ENCODE measurements at regions not wholly inside any gene's neighbourhood (a gene's known extent, or its start where the extent isn't known, plus 50 kb on each side); places are given as distances from the start of the nearest gene placed in this dataset.
A peak's percentile ranks its signal among the peaks of the same experiment; 100 is the strongest.
"Not testable (repeated sequence)": the region's sequence is repeated elsewhere in the genome, so short reads cannot be mapped to it uniquely, and the experiment has no call there.

GRCh38 chr11:109677231-109677630, 255.2 kb downstream of the C11orf87 start:
- DNase-seq, result no peak

- no peak for DNase-seq
These were observed 255.9 kb downstream of the C11orf87 start for GRCh38 chr11:109677876-109678275.

GRCh38 chr11:109680127-109680526, 258.1 kb downstream of the C11orf87 start:
- no peak for DNase-seq

GRCh38 chr11:109682788-109683187, 260.8 kb downstream of the C11orf87 start:
- not testable (repeated sequence) for DNase-seq

- no peak for DNase-seq
These were observed 273.7 kb downstream of the C11orf87 start for GRCh38 chr11:109695696-109696095.

- DNase-seq, result no peak
These were observed 274.4 kb downstream of the C11orf87 start for GRCh38 chr11:109696191-109696897.

- no peak for DNase-seq
These were observed 275.3 kb downstream of the C11orf87 start for GRCh38 chr11:109697140-109697843.

- no peak for DNase-seq
These were observed 276.2 kb downstream of the C11orf87 start for GRCh38 chr11:109698237-109698636.

- DNase-seq, result no peak
These were observed 282.4 kb downstream of the C11orf87 start for GRCh38 chr11:109704432-109704831.

GRCh38 chr11:109706945-109707344, 285.0 kb downstream of the C11orf87 start:
- DNase-seq, result peak in 1 of 56 donors; percentile 1

- DNase-seq, result no peak
These were observed 285.4 kb downstream of the C11orf87 start for GRCh38 chr11:109707411-109707810.

- no peak for DNase-seq
These were observed 286.2 kb downstream of the C11orf87 start for GRCh38 chr11:109708184-109708583.

- DNase-seq, result not testable (repeated sequence)
These were observed 292.5 kb downstream of the C11orf87 start for GRCh38 chr11:109714444-109714843.

GRCh38 chr11:109715424-109715823, 293.4 kb downstream of the C11orf87 start:
- DNase-seq, result not testable (repeated sequence)

GRCh38 chr11:109726061-109726460, 304.1 kb downstream of the C11orf87 start:
- DNase-seq, result no peak

- DNase-seq, result no peak
These were observed 306.1 kb downstream of the C11orf87 start for GRCh38 chr11:109728056-109728455.

- no peak for DNase-seq
These were observed 307.8 kb downstream of the C11orf87 start for GRCh38 chr11:109729761-109730160.

GRCh38 chr11:109730669-109731068, 308.7 kb downstream of the C11orf87 start:
- DNase-seq, result no peak

- DNase-seq, result no peak
These were observed 309.5 kb downstream of the C11orf87 start for GRCh38 chr11:109731451-109731850.

- no peak for DNase-seq
These were observed 311.3 kb downstream of the C11orf87 start for GRCh38 chr11:109733245-109733644.

- no peak for DNase-seq
These were observed 312.6 kb downstream of the C11orf87 start for GRCh38 chr11:109734566-109734965.

GRCh38 chr11:109735128-109735527, 313.1 kb downstream of the C11orf87 start:
- DNase-seq, result no peak

- no peak for DNase-seq
These were observed 317.4 kb downstream of the C11orf87 start for GRCh38 chr11:109739379-109739778.
